Neural cell (in vitro differentiated cells): ENCODE measurements at regions not wholly inside any gene's neighbourhood (a gene's known extent, or its start where the extent isn't known, plus 50 kb on each side); places are given as distances from the start of the nearest gene placed in this dataset.

Source experiments
- EP300 ChIP-seq: fragments of 450-650 bp; conservative IDR thresholded peaks from 2 replicates; pipeline ENCODE4 v1.6.1; 2014; ENCODE audit warnings: antibody characterized with exemption, mild to moderate bottlenecking, moderate library complexity; ENCODE audit not compliant: poor library complexity, severe bottlenecking
- EZH2 ChIP-seq: fragments of 200-600, 300-800 bp; shearing (Covaris generic), sonication (generic); IDR thresholded peaks from 2 replicates; pipeline ENCODE4 v1.6.1; 2014; ENCODE audit warnings: antibody characterized with exemption, low read length, borderline replicate concordance, mild to moderate bottlenecking; ENCODE audit not compliant: insufficient read depth, poor library complexity, severe bottlenecking
- POLR2AphosphoS5 ChIP-seq: IDR thresholded peaks from 2 replicates; pipeline ENCODE4 v1.6.1; 2012
- RAD21 ChIP-seq: fragments of 450-650 bp; conservative IDR thresholded peaks from 2 replicates; pipeline ENCODE4 v1.6.1; 2014; ENCODE audit warnings: antibody characterized with exemption, mild to moderate bottlenecking, moderate library complexity
- TAF1 ChIP-seq: IDR thresholded peaks from 2 replicates; pipeline ENCODE4 v1.6.1; 2012; ENCODE audit warnings: low read depth
- TF ChIP-seq, protein P1 (sequence below): fragments of 450-650 bp; IDR thresholded peaks from 2 replicates; pipeline ENCODE4 v1.5.1; 2014; ENCODE audit warnings: antibody characterized with exemption, mild to moderate bottlenecking, moderate library complexity; ENCODE audit not compliant: poor library complexity, severe bottlenecking

DNA sequence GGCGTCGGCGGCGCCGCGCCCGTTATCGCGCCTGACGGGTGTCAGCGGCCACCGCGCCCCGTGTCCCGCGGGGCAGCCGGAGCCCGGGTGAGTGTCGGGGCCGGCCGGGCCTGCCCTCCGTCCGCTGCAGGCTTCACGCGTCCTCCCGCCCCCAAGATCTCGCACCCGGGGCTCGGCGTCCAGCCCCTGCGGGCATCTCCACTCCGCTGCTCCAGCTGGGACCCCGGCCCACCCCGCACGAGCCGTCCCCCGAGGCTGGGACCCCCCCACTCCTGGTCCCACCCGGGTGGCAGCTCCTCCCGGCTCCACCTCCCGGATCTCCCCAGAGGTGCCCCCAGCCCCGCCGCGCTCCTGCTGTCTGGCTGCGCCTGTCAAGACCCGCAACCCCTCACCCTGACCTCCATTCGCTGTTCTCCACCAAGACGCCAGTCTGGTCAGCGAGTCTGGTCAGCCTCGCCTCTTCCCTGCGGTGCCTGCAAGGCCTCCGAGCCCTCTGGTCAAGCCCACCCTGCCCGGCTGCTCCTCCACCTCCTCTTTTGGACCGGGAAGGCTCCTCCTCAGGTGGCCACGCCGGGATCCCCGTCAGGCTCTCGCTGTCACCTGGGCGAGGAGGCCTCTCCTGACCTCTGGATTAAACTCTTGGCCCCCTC, 66.0 kb upstream of the NKX1-1 start:
- TF ChIP-seq POLR2AphosphoS5 = no peak
- no peak for TF ChIP-seq EP300
- TF ChIP-seq, protein P1, sequence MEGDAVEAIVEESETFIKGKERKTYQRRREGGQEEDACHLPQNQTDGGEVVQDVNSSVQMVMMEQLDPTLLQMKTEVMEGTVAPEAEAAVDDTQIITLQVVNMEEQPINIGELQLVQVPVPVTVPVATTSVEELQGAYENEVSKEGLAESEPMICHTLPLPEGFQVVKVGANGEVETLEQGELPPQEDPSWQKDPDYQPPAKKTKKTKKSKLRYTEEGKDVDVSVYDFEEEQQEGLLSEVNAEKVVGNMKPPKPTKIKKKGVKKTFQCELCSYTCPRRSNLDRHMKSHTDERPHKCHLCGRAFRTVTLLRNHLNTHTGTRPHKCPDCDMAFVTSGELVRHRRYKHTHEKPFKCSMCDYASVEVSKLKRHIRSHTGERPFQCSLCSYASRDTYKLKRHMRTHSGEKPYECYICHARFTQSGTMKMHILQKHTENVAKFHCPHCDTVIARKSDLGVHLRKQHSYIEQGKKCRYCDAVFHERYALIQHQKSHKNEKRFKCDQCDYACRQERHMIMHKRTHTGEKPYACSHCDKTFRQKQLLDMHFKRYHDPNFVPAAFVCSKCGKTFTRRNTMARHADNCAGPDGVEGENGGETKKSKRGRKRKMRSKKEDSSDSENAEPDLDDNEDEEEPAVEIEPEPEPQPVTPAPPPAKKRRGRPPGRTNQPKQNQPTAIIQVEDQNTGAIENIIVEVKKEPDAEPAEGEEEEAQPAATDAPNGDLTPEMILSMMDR = no peak
- no peak for TF ChIP-seq TAF1
- no peak for TF ChIP-seq EZH2
- TF ChIP-seq RAD21 = no peak
